ENCODE measurements at regions not wholly inside any gene's neighbourhood (a gene's known extent, or its start where the extent isn't known, plus 50 kb on each side); places are given as distances from the start of the nearest gene placed in this dataset.
A peak's percentile ranks its signal among the peaks of the same experiment; 100 is the strongest.

GRCh38 chrX:26347171-26347570 is 131.2 kb downstream of the MAGEB5 start:
- 88 to 99% (median 90%) methylated on average over 4 of the region's 4 CpGs for WGBS, 5 donors
- no peaks in the 10 kb centered on the region for H3K27me3 ChIP-seq (replicated peaks in 1 of 7)
- intact Hi-C loops (cut with DNase I; ENCODE audit: low total_unique reads), result no loop called here
- no peak overlapping the region for H3K27ac ChIP-seq
- H3K4me1 ChIP-seq, result no peaks in the 10 kb centered on the region
- no peaks in the 10 kb centered on the region for H3K36me3 ChIP-seq
- H3K9me3 ChIP-seq, result peaks cover 0 to 10% (median 0%) of the 10 kb centered on the region in 8 donors
- no peak for TF ChIP-seq CTCF (IDR thresholded peaks at IDR 0.05 in 8 of 11, conservative IDR thresholded peaks at IDR 0.05 in 3 of 11)
- TF ChIP-seq POLR2AphosphoS5 (IDR thresholded peaks at IDR 0.05), result no peak
- TF ChIP-seq POLR2A (IDR thresholded peaks at IDR 0.05), result no peak
- H3K4me3 ChIP-seq, result no peak overlapping the region
- DNase-seq, result no peak

- H3K27me3 ChIP-seq (replicated peaks in 1 of 7), result no peaks in the 10 kb centered on the region
- TF ChIP-seq POLR2AphosphoS5 (IDR thresholded peaks at IDR 0.05) (no peak), CTCF (IDR thresholded peaks at IDR 0.05 in 8 of 11, conservative IDR thresholded peaks at IDR 0.05 in 3 of 11) (no peak), POLR2A (IDR thresholded peaks at IDR 0.05) (no peak)
- H3K4me1 ChIP-seq, result no peaks in the 10 kb centered on the region
- no peak overlapping the region for H3K27ac ChIP-seq
- intact Hi-C loops (cut with DNase I; ENCODE audit: low total_unique reads), result no loop called here
- H3K9me3 ChIP-seq, result peaks cover 0 to 14% (median 0%) of the 10 kb centered on the region in 8 donors
- H3K4me3 ChIP-seq, result no peak overlapping the region
- no peaks in the 10 kb centered on the region for H3K36me3 ChIP-seq
- 74 to 95% (median 84%) methylated on average over 6 to 8 of the region's 8 CpGs; no CpG with 5 or more reads in 1 of the 5 donors for WGBS, 5 donors
- DNase-seq, result peak; percentile 61
Observed at GRCh38 chrX:26334232-26334631, 118.3 kb downstream of the MAGEB5 start.

GRCh38 chrX:26328608-26329319 is 112.8 kb downstream of the MAGEB5 start:
- no peak for DNase-seq
- Histone ChIP-seq H3K36me3 (no peaks in the 10 kb centered on the region), H3K27me3 (replicated peaks in 1 of 7) (no peaks in the 10 kb centered on the region), H3K9me3 (peaks cover 0 to 3% (median 0%) of the 10 kb centered on the region in 8 donors), H3K4me3 (no peak overlapping the region), H3K27ac (no peak overlapping the region), H3K4me1 (no peaks in the 10 kb centered on the region)
- 39 to 70% (median 52%) methylated on average over 3 of the region's 3 CpGs for WGBS, 5 donors
- TF ChIP-seq POLR2AphosphoS5 (IDR thresholded peaks at IDR 0.05), result no peak
- no peak for TF ChIP-seq POLR2A (IDR thresholded peaks at IDR 0.05)
- TF ChIP-seq CTCF (IDR thresholded peaks at IDR 0.05 in 8 of 11, conservative IDR thresholded peaks at IDR 0.05 in 3 of 11), result no peak
- intact Hi-C loops (cut with DNase I; ENCODE audit: low total_unique reads), result no loop called here

- no peaks in the 10 kb centered on the region for H3K27me3 ChIP-seq (replicated peaks in 1 of 7)
- no peak for DNase-seq
- TF ChIP-seq CTCF (IDR thresholded peaks at IDR 0.05 in 8 of 11, conservative IDR thresholded peaks at IDR 0.05 in 3 of 11) (no peak), POLR2A (IDR thresholded peaks at IDR 0.05) (no peak), POLR2AphosphoS5 (IDR thresholded peaks at IDR 0.05) (no peak)
- intact Hi-C loops (cut with DNase I; ENCODE audit: low total_unique reads), result no loop called here
- H3K36me3 ChIP-seq, result no peaks in the 10 kb centered on the region
- no peaks in the 10 kb centered on the region for H3K4me1 ChIP-seq
- H3K27ac ChIP-seq, result no peak overlapping the region
- H3K4me3 ChIP-seq, result no peak overlapping the region
- H3K9me3 ChIP-seq, result no peaks in the 10 kb centered on the region
Observed at GRCh38 chrX:26309262-26309661, 93.3 kb downstream of the MAGEB5 start.
